H1 (cell line): ENCODE measurements at regions not wholly inside any gene's neighbourhood (a gene's known extent, or its start where the extent isn't known, plus 50 kb on each side); places are given as distances from the start of the nearest gene placed in this dataset.

Experiments used
- CTCF ChIA-PET: fragments of 300-600 bp; sonication (Branson Sonifier 250); formaldehyde crosslinking; loops from one replicate; lab custom pipeline; 2021; ENCODE audit not compliant: partially characterized antibody; lab: Charles Lee
- POLR2A ChIA-PET: fragments of 300-600 bp; sonication (Branson Sonifier 250); formaldehyde crosslinking; loops from one replicate; lab custom pipeline; 2021; ENCODE audit warnings: inconsistent platforms; ENCODE audit not compliant: partially characterized antibody; lab: Charles Lee
- DNase-seq, 2 experiments: peaks; one replicate each; pipeline versions ENCODE4 v3.0.0 to v3.0.0-alpha.2; 2010 to 2022; ENCODE audit warnings: low spot score in 2 of 2, low read depth in 1 of 2, mixed read lengths in 1 of 2
- FAIRE-seq: peaks from 2 replicates; lab custom pipeline; 2011; peaks lifted over from hg19 to GRCh38; lab: Jason Lieb, UNC
- H2AFZ ChIP-seq: 2 replicates; pipeline ENCODE4 v1.8.1; 2012; ENCODE audit warnings: low read length, inconsistent platforms
- H2AK5ac ChIP-seq: 2 replicates; pipeline ENCODE4 v1.6.1; 2013; ENCODE audit warnings: low read depth, low read length
- H2BK120ac ChIP-seq: replicated peaks from 2 replicates; pipeline ENCODE3; 2013; ENCODE audit warnings: low read depth, low read length, inconsistent platforms
- H2BK12ac ChIP-seq: 2 replicates; pipeline ENCODE4 v1.6.1; 2013; ENCODE audit warnings: low read depth, low read length
- H2BK15ac ChIP-seq: 2 replicates; pipeline ENCODE4 v1.6.1; 2013; ENCODE audit warnings: low read length
- H2BK20ac ChIP-seq: 2 replicates; pipeline ENCODE4 v1.6.1; 2013; ENCODE audit warnings: low read length
- H2BK5ac ChIP-seq: 2 replicates; pipeline ENCODE4 v1.6.1; 2013; ENCODE audit warnings: low read depth, low read length
- H3K14ac ChIP-seq: 2 replicates; pipeline ENCODE4 v1.6.1; 2013; ENCODE audit warnings: inconsistent platforms; ENCODE audit not compliant: insufficient read length
- H3K18ac ChIP-seq: 2 replicates; pipeline ENCODE4 v1.6.1; 2013; ENCODE audit warnings: low read length; ENCODE audit errors: extremely low read depth
- H3K23ac ChIP-seq: 2 replicates; pipeline ENCODE4 v1.6.1; 2013; ENCODE audit warnings: inconsistent platforms; ENCODE audit not compliant: insufficient read length
- H3K23me2 ChIP-seq: 2 replicates; pipeline ENCODE4 v1.6.1; 2013; ENCODE audit warnings: low read depth, low read length
- H3K27ac ChIP-seq: 2 replicates; pipeline ENCODE4 v1.6.1; 2011; ENCODE audit warnings: low read depth, low read length, inconsistent platforms
- H3K27me3 ChIP-seq, 4 experiments: replicated peaks in 1 of 4; 1 replicate in 1 of 4; 2 replicates in 3 of 4; pipeline versions ENCODE4 v1.6.1 to v1.8.1; 2011 to 2013; ENCODE audit warnings: low read length in 3 of 4, mild to moderate bottlenecking in 3 of 4, inconsistent platforms in 2 of 4, mixed read lengths in 2 of 4, moderate library complexity in 1 of 4; ENCODE audit not compliant: control insufficient read depth in 3 of 4, insufficient read depth in 3 of 4; ENCODE audit errors: extremely low read depth in 1 of 4
- H3K36me3 ChIP-seq, 4 experiments: 2 replicates each; pipeline versions ENCODE4 v1.6.1 to v1.8.1; 2011 to 2013; ENCODE audit warnings: mild to moderate bottlenecking in 4 of 4, low read length in 3 of 4, moderate library complexity in 2 of 4, control low read depth in 1 of 4, inconsistent platforms in 1 of 4; ENCODE audit not compliant: insufficient read depth in 4 of 4, control insufficient read depth in 2 of 4
- H3K4ac ChIP-seq: replicated peaks from 2 replicates; pipeline ENCODE3; 2013; ENCODE audit warnings: low read length, low read depth, mixed read lengths, inconsistent platforms; ENCODE audit not compliant: insufficient read length
- H3K4me1 ChIP-seq, 4 experiments: replicated peaks in 1 of 4; 1 replicate in 1 of 4; 2 replicates in 3 of 4; pipeline versions ENCODE4 v1.6.1 to v1.8.1; 2011 to 2013; ENCODE audit warnings: low read length in 3 of 4, inconsistent platforms in 2 of 4, mixed read lengths in 1 of 4; ENCODE audit not compliant: insufficient read depth in 4 of 4, control insufficient read depth in 3 of 4
- H3K4me2 ChIP-seq, 2 experiments: 2 replicates each; pipeline versions ENCODE4 v1.6.1 to v1.8.1; 2011 to 2013; ENCODE audit warnings: low read depth in 2 of 2, low read length in 2 of 2, control low read depth in 1 of 2, inconsistent platforms in 1 of 2, mild to moderate bottlenecking in 1 of 2; ENCODE audit not compliant: insufficient read depth in 1 of 2
- H3K4me3 ChIP-seq, 4 experiments: fragments of 200-600, 300-600 bp in 1 of 4; sonication (generic), shearing (Covaris generic), sonication (Bioruptor Twin) in 1 of 4; 2 replicates each; pipeline versions ENCODE4 v1.5.1 to v1.8.1; 2011 to 2016; ENCODE audit warnings: low read length in 4 of 4, low read depth in 3 of 4, control low read depth in 2 of 4, inconsistent platforms in 2 of 4, mild to moderate bottlenecking in 2 of 4, mixed read lengths in 1 of 4, moderate library complexity in 1 of 4; ENCODE audit not compliant: insufficient read depth in 2 of 4; ENCODE audit errors: extremely low read depth in 1 of 4
- H3K56ac ChIP-seq: replicated peaks from 2 replicates; pipeline ENCODE3; 2013; ENCODE audit warnings: low read depth, mild to moderate bottlenecking, mixed read lengths, low read length, inconsistent platforms; ENCODE audit not compliant: insufficient read length
- H3K79me1 ChIP-seq: 2 replicates; pipeline ENCODE4 v1.6.1; 2013; ENCODE audit warnings: low read depth, low read length, control low read depth
- H3K79me2 ChIP-seq, 2 experiments: 2 replicates each; pipeline versions ENCODE4 v1.6.1 to v1.8.1; 2012 to 2013; ENCODE audit warnings: low read length in 2 of 2, mild to moderate bottlenecking in 2 of 2, inconsistent platforms in 1 of 2; ENCODE audit not compliant: insufficient read depth in 2 of 2, control insufficient read depth in 1 of 2
- H3K9ac ChIP-seq, 4 experiments: replicated peaks in 1 of 4; 1 replicate in 1 of 4; 2 replicates in 3 of 4; pipeline versions ENCODE4 v1.6.1 to v1.8.1; 2011 to 2013; ENCODE audit warnings: low read depth in 3 of 4, low read length in 3 of 4, control low read depth in 2 of 4, mild to moderate bottlenecking in 2 of 4, moderate library complexity in 2 of 4, inconsistent platforms in 1 of 4; ENCODE audit errors: extremely low read depth in 1 of 4
- H3K9me3 ChIP-seq, 2 experiments: 2 replicates each; pipeline versions ENCODE4 v1.6.1 to v1.8.1; 2012 to 2013; ENCODE audit warnings: mild to moderate bottlenecking in 2 of 2, moderate library complexity in 2 of 2, control low read depth in 1 of 2, inconsistent platforms in 1 of 2, low read depth in 1 of 2, low read length in 1 of 2, mixed read lengths in 1 of 2; ENCODE audit not compliant: insufficient read depth in 2 of 2
- H4K20me1 ChIP-seq, 2 experiments: replicated peaks in 1 of 2; 2 replicates each; pipeline versions ENCODE3 to v1.8.1; 2011 to 2013; ENCODE audit warnings: inconsistent platforms in 2 of 2, low read length in 2 of 2, mild to moderate bottlenecking in 1 of 2; ENCODE audit not compliant: insufficient read depth in 2 of 2, control insufficient read depth in 1 of 2
- H4K5ac ChIP-seq: 2 replicates; pipeline ENCODE4 v1.6.1; 2013; ENCODE audit warnings: low read length, low read depth, mixed read lengths, inconsistent platforms; ENCODE audit not compliant: insufficient read length
- H4K8ac ChIP-seq: 2 replicates; pipeline ENCODE4 v1.8.0; 2013; ENCODE audit warnings: mild to moderate bottlenecking, moderate library complexity, low read length, inconsistent platforms; ENCODE audit not compliant: insufficient read depth; ENCODE audit errors: extremely low read depth
- H4K91ac ChIP-seq: replicated peaks from 2 replicates; pipeline ENCODE3; 2013; ENCODE audit warnings: low read length, mixed read lengths, inconsistent platforms; ENCODE audit not compliant: insufficient read length
- BRCA1 ChIP-seq: IDR thresholded peaks from 2 replicates; pipeline ENCODE4 v1.6.1; 2012; ENCODE audit warnings: low read depth, low read length, improper control_type of control experiment
- CBX5 ChIP-seq: fragments of 300-800, 300-1000 bp; sonication (generic); IDR thresholded peaks from 2 replicates; pipeline ENCODE4 v1.7.1; 2016; ENCODE audit warnings: antibody characterized with exemption, low read length, low read depth
- CEBPB ChIP-seq: IDR thresholded peaks from 2 replicates; pipeline ENCODE4 v1.6.1; 2012; ENCODE audit warnings: low read depth, low read length
- EP300 ChIP-seq, 2 experiments: IDR thresholded peaks; 1 replicate in 1 of 2; 2 replicates in 1 of 2; pipeline ENCODE4 v1.6.1; 2011 to 2012; ENCODE audit warnings: low read depth in 2 of 2, low read length in 2 of 2, mild to moderate bottlenecking in 2 of 2, borderline replicate concordance in 1 of 2, inconsistent platforms in 1 of 2, moderate library complexity in 1 of 2
- EZH2 ChIP-seq: fragments of 200-600 bp; sonication (generic); IDR thresholded peaks from 2 replicates; pipeline ENCODE4 v1.7.1; 2012; ENCODE audit warnings: low read depth, mild to moderate bottlenecking, moderate library complexity, low read length, inconsistent platforms; ENCODE audit not compliant: severe bottlenecking
- GABPA ChIP-seq: IDR thresholded peaks from 2 replicates; pipeline ENCODE4 v1.6.1; 2011; ENCODE audit warnings: mild to moderate bottlenecking, low read length, moderate library complexity, borderline replicate concordance; ENCODE audit not compliant: insufficient read depth
- JUN ChIP-seq: IDR thresholded peaks from 2 replicates; pipeline ENCODE4 v1.6.1; 2011; ENCODE audit warnings: low read depth, mild to moderate bottlenecking, improper control_type of control experiment, low read length
- KDM1A ChIP-seq: fragments of 200-600, 300-600 bp; sonication (generic); IDR thresholded peaks from 2 replicates; pipeline ENCODE4 v1.7.1; 2016; ENCODE audit warnings: mild to moderate bottlenecking, low read length, borderline replicate concordance
- RFX5 ChIP-seq: IDR thresholded peaks from 2 replicates; pipeline ENCODE4 v1.6.1; 2011; ENCODE audit warnings: low read depth, low read length, improper control_type of control experiment, borderline replicate concordance
- SIX5 ChIP-seq: IDR thresholded peaks from 2 replicates; pipeline ENCODE4 v1.6.1; 2011; ENCODE audit warnings: mild to moderate bottlenecking, low read depth, low read length
- TAF7 ChIP-seq: optimal IDR thresholded peaks from 2 replicates; pipeline ENCODE3; 2011; ENCODE audit warnings: low read depth, mild to moderate bottlenecking, inconsistent platforms, low read length, moderate library complexity, borderline replicate concordance
- ZNF274 ChIP-seq: IDR thresholded peaks from 2 replicates; pipeline ENCODE4 v1.7.0; 2012; ENCODE audit warnings: low read length, borderline replicate concordance; ENCODE audit errors: extremely low read depth
- WGBS, 2 experiments: shearing (Covaris generic) in 1 of 2; methylation state at CpG; one replicate each; pipeline versions ENCODE4 v1.1.6 to v1.1.7; 2013 to 2015; ENCODE audit warnings: low lambda C conversion rate in 2 of 2, mixed read lengths in 2 of 2, inconsistent platforms in 1 of 2, low coverage in 1 of 2, missing lambda C conversion rate in 1 of 2; ENCODE audit not compliant: insufficient replicate concordance in 2 of 2, insufficient coverage in 1 of 2, insufficient read length in 1 of 2; ENCODE audit errors: extremely low coverage in 1 of 2, missing lambda C conversion rate in 1 of 2; 5-methylcytosine and 5-hydroxymethylcytosine counted together
- TF ChIP-seq, protein P1 (sequence below): IDR thresholded peaks from 2 replicates; pipeline ENCODE4 v1.6.1; 2012; ENCODE audit warnings: low read length, inconsistent platforms

DNA sequence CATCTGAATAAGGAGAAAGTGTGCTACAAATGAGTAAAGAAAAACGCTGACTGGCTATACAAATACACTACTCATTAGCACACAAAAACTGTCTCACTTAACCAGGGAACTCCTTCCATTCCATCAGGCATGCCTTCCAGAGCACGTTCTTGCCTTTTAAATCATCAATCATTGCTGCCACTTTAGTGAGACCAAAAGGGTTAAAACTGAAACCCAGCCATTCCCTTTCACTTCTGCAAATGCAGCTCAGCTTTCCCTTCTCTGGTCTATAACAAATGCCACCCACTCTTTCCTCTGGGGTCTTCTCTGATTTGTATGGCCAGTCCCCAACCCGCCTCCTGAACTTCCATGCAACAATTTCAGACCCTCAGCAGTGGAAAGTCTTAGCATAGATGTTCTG, 231.5 kb downstream of the TRIML1 start:
- Histone ChIP-seq H2BK20ac (no peak overlapping the region), H3K4me2 (no peak overlapping the region), H3K27ac (no peak overlapping the region), H3K36me3 (no peaks in the 10 kb centered on the region), H4K8ac (no peak overlapping the region), H3K4ac (no peak overlapping the region), H3K18ac (no peak overlapping the region), H3K4me1 (no peaks in the 10 kb centered on the region), H3K27me3 (no peaks in the 10 kb centered on the region), H3K9me3 (no peaks in the 10 kb centered on the region), H3K79me2 (no peaks in the 10 kb centered on the region), H3K23me2 (no peaks in the 10 kb centered on the region), H3K56ac (no peak overlapping the region), H3K14ac (no peak overlapping the region), H4K91ac (no peak overlapping the region), H2BK5ac (no peak overlapping the region), H2BK12ac (no peak overlapping the region), H2BK120ac (no peak overlapping the region), H2AK5ac (no peak overlapping the region), H3K4me3 (no peak overlapping the region), H4K5ac (no peak overlapping the region), H2BK15ac (no peak overlapping the region), H3K79me1 (no peaks in the 10 kb centered on the region), H4K20me1 (no peaks in the 10 kb centered on the region), H2AFZ (0 out of 2 replicates have a peak overlapping the region, but pooled peaks have one; percentile 57), H3K23ac (no peak overlapping the region), H3K9ac (no peak overlapping the region)
- WGBS, 2 experiments = 88% methylated on average over 3 of the region's 3 CpGs; no CpG with 5 or more reads in 1 of the 2 experiments
- DNase-seq = no peak
- no peak for FAIRE-seq
- CTCF ChIA-PET = interaction anchor here (0.6 to 1.5 kb wide), 2 partner anchors 124 to 1464 kb away, joined by 3 read pairs; no protein-coding TSS in a partner anchor
- POLR2A ChIA-PET = interaction anchor here (0.6 kb wide), 1 partner anchor 58 kb away, joined by 4 read pairs; no protein-coding TSS in a partner anchor
- TF ChIP-seq JUN (no peak), TAF7 (no peak), EP300 (IDR thresholded peaks at IDR 0.05; ENCODE audit: borderline replicate concordance in 1 of 2, low read depth in 2 of 2, low read length in 2 of 2) (no peak), KDM1A (no peak), SIX5 (no peak), EZH2 (no peak), CBX5 (no peak), CEBPB (no peak), GABPA (no peak), ZNF274 (no peak), BRCA1 (no peak), RFX5 (no peak)
- TF ChIP-seq, protein P1, sequence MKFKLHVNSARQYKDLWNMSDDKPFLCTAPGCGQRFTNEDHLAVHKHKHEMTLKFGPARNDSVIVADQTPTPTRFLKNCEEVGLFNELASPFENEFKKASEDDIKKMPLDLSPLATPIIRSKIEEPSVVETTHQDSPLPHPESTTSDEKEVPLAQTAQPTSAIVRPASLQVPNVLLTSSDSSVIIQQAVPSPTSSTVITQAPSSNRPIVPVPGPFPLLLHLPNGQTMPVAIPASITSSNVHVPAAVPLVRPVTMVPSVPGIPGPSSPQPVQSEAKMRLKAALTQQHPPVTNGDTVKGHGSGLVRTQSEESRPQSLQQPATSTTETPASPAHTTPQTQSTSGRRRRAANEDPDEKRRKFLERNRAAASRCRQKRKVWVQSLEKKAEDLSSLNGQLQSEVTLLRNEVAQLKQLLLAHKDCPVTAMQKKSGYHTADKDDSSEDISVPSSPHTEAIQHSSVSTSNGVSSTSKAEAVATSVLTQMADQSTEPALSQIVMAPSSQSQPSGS = no peak
